ENCODE measurements at regions not wholly inside any gene's neighbourhood (a gene's known extent, or its start where the extent isn't known, plus 50 kb on each side); places are given as distances from the start of the nearest gene placed in this dataset.

DNA sequence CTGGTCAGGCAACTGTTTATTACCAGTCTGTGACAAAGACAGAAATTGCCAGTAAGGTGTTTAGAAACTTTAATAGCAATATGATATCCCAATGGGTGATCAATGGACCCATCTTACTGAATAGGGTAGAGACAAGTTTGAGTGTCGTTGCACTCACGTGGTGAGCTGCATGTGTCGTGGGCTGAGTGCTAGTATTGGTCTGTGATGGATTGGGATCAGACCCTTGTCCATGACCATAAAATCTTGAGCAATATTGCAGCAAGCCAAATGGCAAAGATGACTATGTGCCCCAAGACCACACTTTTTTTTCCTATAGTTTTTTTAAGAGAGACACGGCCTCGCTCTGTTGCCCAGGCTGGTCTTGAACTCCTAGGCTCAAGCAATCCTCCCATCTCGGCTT is 114.5 kb downstream of the PALM2AKAP2 start:
- intact Hi-C loops (cut with DNase I; ENCODE audit: low total_unique reads), result no loop called here

DNA sequence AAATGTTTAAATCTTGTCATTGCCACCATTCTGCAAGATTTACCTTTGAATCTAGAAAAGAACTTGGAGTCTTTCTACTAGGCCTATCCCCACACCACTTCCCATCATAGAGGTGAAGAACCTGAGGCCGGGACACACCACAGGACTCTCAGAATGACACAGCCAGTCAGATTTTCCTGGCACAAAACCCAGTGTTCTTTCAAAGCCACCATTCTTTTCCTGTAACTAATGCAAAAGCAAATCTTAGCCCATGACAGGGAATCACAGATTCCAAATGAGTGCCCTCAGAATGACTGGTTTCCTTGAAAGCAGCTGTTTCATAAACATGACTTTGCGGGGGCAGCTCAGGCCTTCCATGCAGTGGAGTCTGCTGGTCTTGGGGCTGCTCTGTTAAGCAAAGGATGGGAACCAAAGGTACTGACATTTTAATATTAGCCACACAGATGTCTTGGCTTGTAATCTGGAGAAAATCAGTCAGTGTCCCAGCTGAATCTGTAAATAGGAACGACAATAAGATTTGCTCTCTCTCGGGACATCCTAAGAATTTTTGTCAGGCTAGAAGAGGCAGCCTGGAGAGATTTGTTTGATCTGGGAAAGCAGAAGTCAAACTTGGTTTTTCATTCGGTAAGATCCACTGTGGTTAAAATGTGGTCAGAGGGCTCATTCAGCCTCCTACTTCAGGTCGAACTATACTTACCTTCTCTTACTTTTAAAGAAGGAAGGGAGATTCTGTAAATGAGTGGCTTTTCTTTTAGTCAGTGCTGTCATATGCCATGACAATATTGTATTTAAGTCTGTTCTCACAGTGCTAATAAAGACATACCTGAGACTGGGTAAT is 115.1 kb downstream of the PALM2AKAP2 start:
- Histone ChIP-seq H3K27ac (no peak overlapping the region), H3K4me1 (no peaks in the 10 kb centered on the region), H3K9me3 (no peaks in the 10 kb centered on the region), H3K27me3 (no peaks in the 10 kb centered on the region), H3K4me3 (no peak overlapping the region), H3K36me3 (ENCODE audit: low read depth, missing control alignments) (no peaks in the 10 kb centered on the region)
- TF ChIP-seq, protein P1, sequence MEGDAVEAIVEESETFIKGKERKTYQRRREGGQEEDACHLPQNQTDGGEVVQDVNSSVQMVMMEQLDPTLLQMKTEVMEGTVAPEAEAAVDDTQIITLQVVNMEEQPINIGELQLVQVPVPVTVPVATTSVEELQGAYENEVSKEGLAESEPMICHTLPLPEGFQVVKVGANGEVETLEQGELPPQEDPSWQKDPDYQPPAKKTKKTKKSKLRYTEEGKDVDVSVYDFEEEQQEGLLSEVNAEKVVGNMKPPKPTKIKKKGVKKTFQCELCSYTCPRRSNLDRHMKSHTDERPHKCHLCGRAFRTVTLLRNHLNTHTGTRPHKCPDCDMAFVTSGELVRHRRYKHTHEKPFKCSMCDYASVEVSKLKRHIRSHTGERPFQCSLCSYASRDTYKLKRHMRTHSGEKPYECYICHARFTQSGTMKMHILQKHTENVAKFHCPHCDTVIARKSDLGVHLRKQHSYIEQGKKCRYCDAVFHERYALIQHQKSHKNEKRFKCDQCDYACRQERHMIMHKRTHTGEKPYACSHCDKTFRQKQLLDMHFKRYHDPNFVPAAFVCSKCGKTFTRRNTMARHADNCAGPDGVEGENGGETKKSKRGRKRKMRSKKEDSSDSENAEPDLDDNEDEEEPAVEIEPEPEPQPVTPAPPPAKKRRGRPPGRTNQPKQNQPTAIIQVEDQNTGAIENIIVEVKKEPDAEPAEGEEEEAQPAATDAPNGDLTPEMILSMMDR (IDR thresholded peaks at IDR 0.05), result no peak
- TF ChIP-seq POLR2A (IDR thresholded peaks at IDR 0.05), result no peak
- no peak for DNase-seq
- intact Hi-C loops (cut with DNase I; ENCODE audit: low total_unique reads), result no loop called here
- WGBS, 2 donors, result 80 to 82% methylated on average over 6 of the region's 6 CpGs

More for the DNA sequence above, 114.5 kb downstream of the PALM2AKAP2 start:
- DNase-seq, result no peak
- Histone ChIP-seq H3K4me3 (no peak overlapping the region), H3K36me3 (ENCODE audit: low read depth, missing control alignments) (no peaks in the 10 kb centered on the region), H3K27me3 (no peaks in the 10 kb centered on the region), H3K4me1 (no peaks in the 10 kb centered on the region), H3K27ac (no peak overlapping the region), H3K9me3 (no peaks in the 10 kb centered on the region)
- WGBS, 2 donors, result 95 to 97% methylated on average over 6 of the region's 6 CpGs
- no peak for TF ChIP-seq POLR2A (IDR thresholded peaks at IDR 0.05)
- TF ChIP-seq, protein P1 (IDR thresholded peaks at IDR 0.05), result no peak

DNA sequence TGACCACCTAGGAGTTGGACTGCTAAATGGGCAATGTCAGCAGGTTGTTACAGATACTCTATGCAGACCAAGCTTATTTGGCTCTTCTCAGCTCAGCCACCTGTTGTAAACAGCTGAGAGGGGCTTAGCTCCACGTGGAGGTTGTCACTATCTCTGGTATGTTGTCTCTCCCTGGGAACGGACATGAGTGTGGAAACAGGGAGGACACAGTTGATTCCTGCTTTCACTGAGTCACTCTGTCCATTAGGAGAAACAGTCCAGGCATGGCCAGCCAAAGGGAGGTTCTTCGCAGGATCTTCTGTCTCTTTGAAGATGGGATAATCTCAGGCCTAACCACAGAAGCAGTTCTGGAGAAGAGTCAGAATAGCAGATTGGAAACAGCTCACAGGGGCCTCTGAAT is 121.2 kb downstream of the PALM2AKAP2 start:
- TF ChIP-seq POLR2A (IDR thresholded peaks at IDR 0.05), result no peak
- TF ChIP-seq, protein P1 (IDR thresholded peaks at IDR 0.05), result no peak
- H3K27me3 ChIP-seq, result no peaks in the 10 kb centered on the region
- no peak overlapping the region for H3K4me3 ChIP-seq
- no peak overlapping the region for H3K27ac ChIP-seq
- H3K9me3 ChIP-seq, result no peaks in the 10 kb centered on the region
- no peak for DNase-seq
- intact Hi-C loops (cut with DNase I; ENCODE audit: low total_unique reads), result no loop called here
- H3K4me1 ChIP-seq, result no peaks in the 10 kb centered on the region
- no peaks in the 10 kb centered on the region for H3K36me3 ChIP-seq (ENCODE audit: low read depth, missing control alignments)
- 57 to 65% methylated on average over 3 of the region's 3 CpGs for WGBS, 2 donors

DNA sequence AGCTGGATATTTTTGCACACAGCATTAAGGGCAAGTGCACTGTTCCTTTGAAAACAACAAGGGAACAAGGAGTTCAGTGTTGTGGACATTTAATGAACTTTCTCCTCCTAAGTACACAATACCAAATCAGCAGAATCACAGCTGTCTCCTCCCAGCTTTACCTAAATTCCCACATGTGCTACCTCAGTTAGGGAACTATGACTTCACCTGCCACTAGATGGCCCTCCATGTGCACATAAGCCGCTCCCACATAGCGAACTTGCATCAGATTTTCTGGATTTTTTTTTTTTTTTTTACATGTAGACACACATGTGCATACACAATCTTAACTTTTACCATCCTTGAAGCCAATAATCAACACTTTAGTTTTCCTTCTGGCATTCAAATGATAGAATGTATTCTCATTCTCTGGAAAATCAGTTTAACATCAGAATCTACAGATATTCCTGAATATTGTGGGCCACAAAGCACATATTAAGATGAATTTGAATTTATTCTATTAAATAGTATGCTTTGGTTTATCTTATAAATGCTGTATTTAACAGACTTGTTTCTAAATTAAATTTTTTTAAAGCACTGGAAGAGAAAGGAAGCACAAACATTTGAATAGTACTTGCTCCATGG is 123.6 kb downstream of the PALM2AKAP2 start:
- Histone ChIP-seq H3K9me3 (no peaks in the 10 kb centered on the region), H3K27me3 (no peaks in the 10 kb centered on the region), H3K4me1 (no peaks in the 10 kb centered on the region), H3K36me3 (ENCODE audit: low read depth, missing control alignments) (no peaks in the 10 kb centered on the region), H3K4me3 (no peak overlapping the region), H3K27ac (no peak overlapping the region)
- intact Hi-C loops (cut with DNase I; ENCODE audit: low total_unique reads), result loop anchor here (2.0 kb wide), 1 partner anchor 253 kb away; no protein-coding TSS in a partner anchor
- peak; percentile 76 for DNase-seq
- TF ChIP-seq, protein P1 (IDR thresholded peaks at IDR 0.05), result peak; percentile 59 to 67 (median 61)
- no peak for TF ChIP-seq POLR2A (IDR thresholded peaks at IDR 0.05)
- 29 to 33% methylated on average over 2 of the region's 2 CpGs for WGBS, 2 donors

All from testis (tissue), 2 donors.